ENCODE measurements at regions not wholly inside any gene's neighbourhood (a gene's known extent, or its start where the extent isn't known, plus 50 kb on each side); places are given as distances from the start of the nearest gene placed in this dataset.

DNA sequence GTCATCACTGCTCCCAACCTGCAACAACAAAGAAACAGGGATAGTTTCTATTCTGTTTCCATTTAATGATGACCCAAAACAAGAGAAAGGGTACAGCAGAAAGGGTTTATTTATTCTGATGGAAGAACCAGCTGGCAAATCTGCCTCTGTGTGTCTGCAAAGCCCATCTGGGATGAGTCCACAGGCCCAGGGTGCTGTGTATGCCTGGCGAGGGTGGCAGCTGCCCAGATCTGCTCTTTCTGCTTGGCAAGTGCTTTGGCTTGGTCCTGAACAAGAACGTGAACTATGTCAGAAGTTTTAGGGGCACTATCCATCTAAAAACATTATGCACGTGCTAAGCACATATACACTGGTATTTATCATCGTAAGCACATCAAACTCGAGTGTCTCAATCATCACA lies 333.8 kb downstream of the CXCL12 start:
- no peak for DNase-seq

GRCh38 chr10:44049301-44050015 lies 335.4 kb downstream of the CXCL12 start:
- DNase-seq: no peak

DNA sequence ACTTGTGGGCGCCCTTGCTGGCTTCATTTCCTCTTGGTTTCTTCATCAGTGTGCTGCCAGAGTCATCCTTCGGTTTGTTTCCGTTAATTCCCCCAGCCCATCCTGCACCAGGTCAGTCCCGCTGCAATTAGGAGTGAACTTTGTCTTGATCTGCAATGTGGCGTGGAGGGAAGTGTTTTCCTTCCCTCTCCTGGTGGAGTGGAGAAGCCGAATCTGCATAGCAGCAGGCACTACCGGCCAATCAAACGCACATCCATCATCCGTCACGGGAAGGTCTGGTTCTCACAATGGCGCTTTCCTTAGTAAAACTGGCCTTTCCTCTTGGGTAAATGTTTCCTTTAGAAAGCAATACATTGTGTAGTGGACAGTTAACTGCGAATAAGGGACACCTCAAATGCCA lies 337.5 kb downstream of the CXCL12 start:
- no peak for DNase-seq

DNA sequence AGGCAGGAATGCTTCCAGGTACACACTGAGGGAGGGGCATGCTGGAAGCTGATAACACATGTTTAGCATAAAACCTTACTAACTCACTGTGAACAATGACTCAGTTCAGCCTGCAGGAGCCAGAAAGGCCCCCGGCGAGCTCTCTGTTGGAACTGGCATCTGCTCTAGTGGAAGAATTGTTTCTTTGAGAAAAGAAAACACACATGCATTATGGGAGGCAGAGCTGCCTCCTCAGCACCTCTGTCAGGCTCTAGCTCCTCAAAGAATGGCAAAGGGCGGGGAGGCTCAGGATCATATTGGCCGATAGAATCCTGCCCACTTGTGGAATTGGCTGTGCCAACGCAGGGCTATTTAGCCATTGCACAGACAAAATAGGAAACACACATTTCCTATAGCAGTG lies 338.3 kb downstream of the CXCL12 start:
- DNase-seq: no peak

DNA sequence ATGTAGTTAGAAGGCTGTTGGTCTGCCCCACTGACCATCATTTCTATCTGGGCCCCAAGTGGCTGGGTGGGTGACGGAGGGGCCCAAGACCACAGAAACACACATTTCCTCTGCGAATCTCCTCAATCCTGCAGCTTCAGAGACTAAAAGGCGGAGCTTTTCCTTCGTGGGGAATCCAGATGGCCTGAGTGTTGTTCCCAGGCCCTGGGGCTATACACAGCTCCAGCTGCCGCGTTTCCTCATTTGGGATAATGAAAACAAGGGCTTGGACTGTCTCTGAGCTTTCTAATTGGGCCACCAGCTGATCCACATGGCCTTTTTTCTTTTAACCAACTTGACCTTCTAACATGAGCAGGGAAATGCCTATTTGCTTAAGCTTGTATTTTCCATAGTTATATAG lies 339.9 kb downstream of the CXCL12 start:
- DNase-seq: no peak

DNA sequence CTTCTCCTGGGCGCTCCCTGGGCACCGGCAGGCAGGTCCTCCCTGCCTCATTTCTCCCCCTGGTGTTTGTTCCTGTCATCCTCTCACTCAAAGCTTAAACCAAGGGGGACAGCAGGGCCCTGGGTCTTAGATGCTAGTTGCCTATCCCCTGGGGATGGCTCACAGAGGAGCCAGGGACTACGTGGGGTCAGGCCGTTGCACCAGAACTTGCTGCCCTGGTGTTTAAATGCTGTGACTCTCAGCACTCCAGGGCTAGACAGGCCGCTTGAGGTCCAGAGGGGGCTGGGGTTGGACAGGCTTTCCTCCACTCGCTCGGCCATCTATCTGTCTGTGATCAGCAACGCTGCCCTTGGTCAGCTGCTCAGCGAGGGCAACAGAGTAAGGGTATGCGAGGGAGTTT lies 340.3 kb downstream of the CXCL12 start:
- no peak for DNase-seq

DNA sequence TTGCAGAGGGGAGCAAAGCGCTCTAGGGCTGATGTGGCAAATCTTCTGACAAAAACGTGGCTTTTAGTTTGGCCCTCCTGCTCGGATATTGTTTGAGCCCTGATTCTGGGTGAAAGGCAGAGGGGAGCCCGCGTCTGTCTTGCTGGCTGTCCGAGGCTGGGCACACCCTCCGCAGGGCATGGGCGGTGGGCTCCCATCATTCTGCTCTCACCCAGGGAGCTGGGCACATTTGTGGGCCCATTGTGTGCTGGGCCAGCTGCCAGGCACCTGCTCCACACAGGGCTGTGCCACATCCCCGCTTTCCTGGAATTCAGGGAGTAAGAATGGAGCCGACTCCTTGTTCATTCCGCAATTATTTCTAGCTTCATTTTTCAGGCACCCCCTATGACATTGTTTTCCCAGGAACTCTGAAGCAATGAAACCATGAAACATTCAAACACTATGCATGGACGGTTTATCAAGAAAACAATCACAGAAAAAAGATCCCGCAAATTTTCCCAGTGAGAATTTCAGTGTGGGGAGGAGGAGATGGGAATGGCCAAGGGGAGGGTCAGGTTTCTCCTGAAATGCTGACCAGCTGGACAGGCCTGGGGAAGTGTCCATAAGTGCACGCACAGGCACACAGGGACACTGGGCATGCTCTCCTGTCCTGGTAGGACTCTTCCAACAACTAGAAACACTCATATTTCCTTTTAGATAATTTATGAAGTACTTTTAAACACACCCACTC lies 341.1 kb downstream of the CXCL12 start:
- DNase-seq: no peak

DNA sequence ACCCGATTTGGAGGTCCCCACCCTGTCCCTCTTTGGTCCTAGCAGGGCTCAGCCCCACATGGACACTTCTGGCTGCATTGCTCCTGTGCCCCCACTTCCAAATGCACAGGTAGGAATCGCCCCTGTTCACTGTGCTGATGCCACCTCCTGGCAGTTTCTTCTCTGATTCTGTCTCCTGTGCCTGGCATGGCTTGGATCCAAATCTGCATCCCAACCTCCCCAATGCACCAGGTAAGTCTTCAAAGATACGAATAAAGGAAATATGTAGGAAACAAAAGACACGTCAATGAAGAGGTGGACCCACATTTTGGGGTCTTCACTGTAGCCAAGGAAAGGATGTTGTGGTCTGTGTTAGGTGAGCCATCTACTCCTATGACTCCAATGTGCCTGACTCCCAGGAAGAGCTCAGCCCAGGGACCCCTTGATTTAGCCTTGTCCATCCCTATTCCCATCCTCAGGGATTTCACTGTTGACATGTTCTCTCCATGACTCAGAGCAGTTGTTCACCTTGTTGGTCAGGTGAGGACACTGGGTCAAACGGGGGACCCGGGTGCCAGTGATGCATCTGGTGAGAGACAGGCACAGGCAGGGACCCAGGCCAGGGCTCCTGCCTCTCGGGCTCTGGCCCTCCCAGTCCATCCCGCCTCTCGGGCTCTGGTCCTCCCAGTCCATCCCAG lies 341.8 kb downstream of the CXCL12 start:
- DNase-seq: no peak

- no peak for DNase-seq
Observed at GRCh38 chr10:44042075-44042770, 342.7 kb downstream of the CXCL12 start.

- DNase-seq: no peak
Observed at GRCh38 chr10:44039599-44039998, 345.3 kb downstream of the CXCL12 start.

DNA sequence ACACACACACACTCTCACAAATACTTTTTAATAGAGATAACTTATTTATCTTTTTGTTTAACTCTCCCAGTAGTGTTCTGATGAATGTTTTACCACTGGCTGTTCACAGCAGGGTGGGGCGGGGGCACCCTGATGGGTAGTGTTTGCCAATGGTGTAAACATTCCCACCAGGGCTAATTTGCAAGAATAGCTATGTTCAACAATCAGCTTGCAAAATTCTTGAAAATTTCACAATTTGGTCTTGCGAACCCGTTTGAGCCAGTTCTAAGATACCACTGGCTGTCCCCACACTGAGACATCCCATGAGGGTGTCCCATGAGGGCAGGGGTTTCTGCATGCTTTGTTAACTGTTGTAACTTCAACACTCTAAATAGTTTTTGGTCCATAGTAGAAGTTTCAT lies 348.5 kb downstream of the CXCL12 start:
- DNase-seq: no peak

GRCh38 chr10:44035474-44036197 lies 349.3 kb downstream of the CXCL12 start:
- DNase-seq: no peak

DNA sequence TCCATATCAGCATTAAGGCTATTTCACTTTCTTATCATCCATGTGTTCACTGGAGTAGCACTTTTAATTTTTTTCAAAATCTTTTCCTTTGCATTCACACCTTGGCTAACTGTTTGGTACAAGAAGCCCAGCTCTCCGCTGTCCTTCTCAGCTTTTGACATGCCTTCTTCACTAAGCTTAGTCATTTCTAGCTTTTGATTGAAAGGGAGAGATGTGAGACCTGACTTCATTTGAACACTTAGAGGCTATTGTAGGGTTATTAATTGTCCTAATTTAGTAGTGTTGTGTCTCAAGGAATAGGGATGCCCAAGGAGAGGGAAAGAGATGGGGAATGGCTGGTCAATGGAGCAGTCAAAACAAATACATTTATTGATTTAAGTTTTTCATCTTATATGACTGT lies 350.0 kb downstream of the CXCL12 start:
- no peak for DNase-seq

DNA sequence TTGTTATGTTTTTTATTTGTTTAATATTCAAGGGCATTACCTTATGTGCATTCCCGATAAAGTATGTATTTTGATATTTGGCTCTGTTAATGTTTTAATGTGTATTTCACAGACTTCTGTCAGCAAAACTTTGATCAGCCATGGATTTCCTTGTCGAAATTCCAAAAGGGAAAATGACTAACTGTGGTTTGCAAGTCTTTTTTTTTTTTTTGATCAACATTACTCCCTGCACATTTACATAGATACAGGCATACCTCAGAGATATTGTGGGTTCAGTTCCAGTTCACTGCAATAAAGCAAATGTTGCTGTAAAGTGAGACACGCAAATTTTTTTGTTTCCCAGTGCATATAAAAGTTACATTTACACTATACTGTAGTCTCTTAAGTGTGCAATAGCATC lies 351.9 kb downstream of the CXCL12 start:
- DNase-seq: no peak

DNA sequence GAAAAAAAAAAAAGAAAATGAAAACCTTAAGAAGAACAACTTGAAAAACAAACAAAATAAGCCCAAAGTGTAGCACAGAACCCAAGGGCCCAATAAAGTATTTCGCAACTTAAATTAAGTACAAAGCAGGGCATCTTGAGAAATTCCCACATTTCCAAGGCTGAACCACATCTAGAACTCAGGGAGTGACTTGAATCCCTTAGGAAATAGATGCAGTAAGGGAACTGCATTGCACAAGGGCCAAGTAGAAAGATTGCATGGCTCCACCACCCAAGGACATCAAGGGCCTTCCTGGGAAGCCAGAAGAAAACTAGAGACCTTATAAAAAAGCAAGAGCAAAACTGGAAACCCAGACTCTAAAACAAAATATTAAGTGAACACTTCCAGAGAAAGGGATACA lies 352.7 kb downstream of the CXCL12 start:
- no peak for DNase-seq

DNA sequence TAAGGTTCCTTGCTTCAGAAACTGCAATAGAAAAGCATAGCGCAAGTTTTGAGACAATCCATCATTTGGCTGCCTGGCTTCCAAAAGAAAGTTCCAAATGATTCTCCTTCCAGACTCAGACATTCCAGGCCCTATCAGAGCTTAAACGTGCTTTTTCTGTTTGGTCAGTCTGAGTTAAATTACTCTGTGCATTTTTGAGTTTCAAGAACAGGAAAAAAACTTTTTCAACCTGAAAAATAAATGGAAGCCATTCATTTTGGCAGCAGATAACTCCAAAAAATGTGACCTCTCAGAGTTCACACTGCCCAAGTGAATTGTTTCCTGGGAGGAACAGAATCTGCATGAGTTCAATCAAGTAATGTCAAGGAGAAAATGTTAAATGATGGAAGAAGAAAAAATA lies 354.2 kb downstream of the CXCL12 start:
- no peak for DNase-seq

DNA sequence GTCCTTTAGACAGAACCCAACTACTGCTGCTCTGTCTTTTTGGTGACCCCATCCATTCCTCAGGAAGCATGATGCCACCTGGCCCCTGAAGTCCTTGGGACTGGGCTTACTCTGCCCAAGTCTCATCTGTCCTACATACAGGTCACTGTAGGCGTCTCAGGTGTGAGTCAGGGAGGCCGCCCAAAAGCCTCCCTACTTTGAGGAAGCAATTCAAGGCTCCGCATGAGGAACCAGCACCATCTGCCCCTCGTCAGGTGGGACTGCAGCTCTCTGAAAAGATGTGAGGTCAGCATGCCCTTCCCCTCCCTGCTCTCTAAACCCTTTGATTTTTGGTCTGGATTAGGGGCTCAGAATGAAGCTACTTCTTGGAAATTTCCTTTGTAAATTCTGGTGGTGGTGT lies 354.8 kb downstream of the CXCL12 start:
- DNase-seq: no peak

- DNase-seq: no peak
Observed at GRCh38 chr10:44028384-44029137, 356.3 kb downstream of the CXCL12 start.

DNA sequence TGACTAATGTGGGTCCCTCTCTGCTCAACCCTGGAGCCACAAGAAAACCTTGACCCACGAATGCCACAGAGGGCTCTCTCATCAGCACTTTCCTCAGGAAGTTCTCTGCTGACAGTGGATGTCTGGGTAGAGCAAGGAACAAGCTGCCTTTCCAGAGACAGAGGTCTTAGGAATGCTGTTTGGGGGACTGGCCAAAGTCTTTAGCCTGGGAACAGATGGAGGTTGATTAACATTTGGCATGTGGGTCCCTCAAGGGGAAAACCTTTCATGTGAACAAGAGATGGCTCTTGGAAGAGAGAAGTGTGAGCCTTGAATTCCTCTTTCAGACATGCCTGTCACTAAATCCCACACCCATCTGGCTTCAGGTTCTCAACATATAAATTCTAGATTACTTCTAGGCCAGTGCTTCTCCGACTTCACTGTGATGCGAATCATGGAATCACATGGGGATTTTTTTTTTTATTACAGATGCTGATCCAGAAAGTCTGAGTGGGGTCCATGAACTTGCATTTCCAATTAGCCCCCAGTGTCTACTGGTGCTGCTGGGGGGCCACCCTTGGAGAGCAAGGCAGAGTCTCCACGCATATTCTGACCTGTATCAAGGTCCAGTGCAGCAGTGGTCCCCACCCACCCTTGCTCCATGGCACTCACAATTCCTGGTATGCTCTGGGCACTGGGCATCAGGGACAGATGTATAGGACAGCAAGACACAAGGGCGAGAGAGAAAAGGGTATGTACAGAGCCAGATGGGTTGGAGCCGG lies 360.4 kb downstream of the CXCL12 start:
- no peak for DNase-seq

DNA sequence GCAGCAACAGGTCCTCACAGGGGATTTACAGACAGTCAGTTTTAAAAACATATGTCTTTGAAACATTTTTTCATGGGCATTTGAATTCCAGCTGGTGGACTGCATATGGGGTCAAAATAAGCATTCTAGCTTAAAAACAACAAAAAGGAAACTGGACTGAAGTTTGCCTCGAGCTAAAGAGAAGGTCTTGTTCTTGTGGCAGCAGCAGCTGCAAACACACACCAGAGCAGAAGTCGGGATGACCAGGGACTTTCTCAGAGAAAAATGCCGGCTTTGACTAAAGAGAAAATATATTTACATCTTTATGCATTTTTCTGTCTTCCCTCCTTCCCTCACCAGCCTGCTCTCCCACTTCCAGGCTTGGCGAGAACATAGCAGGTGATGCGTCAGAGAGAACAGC lies 361.4 kb downstream of the CXCL12 start:
- DNase-seq: no peak

GRCh38 chr10:44022203-44022602 lies 362.7 kb downstream of the CXCL12 start:
- DNase-seq: no peak
